ENCODE measurements at regions not wholly inside any gene's neighbourhood (a gene's known extent, or its start where the extent isn't known, plus 50 kb on each side); places are given as distances from the start of the nearest gene placed in this dataset.

GRCh38 chr20:7516621-7517111 lies 423.6 kb downstream of the HAO1 start:
- TF ChIP-seq CTCF (conservative IDR thresholded peaks at IDR 0.05; ENCODE audit: low read depth, low read length) = no peak
- TF ChIP-seq RFX5 (IDR thresholded peaks at IDR 0.05; ENCODE audit: low read depth, low read length) = no peak
- TF ChIP-seq CEBPB (IDR thresholded peaks at IDR 0.05; ENCODE audit: low read depth, low read length) = no peak
- TF ChIP-seq MXI1 (IDR thresholded peaks at IDR 0.05; ENCODE audit: borderline replicate concordance, low read depth, low read length) = no peak
- no peak for TF ChIP-seq FOS (IDR thresholded peaks at IDR 0.05; ENCODE audit: low read depth, low read length)
- no peak for TF ChIP-seq POLR2A (IDR thresholded peaks at IDR 0.05; ENCODE audit: low read depth, low read length)
- no peak for TF ChIP-seq RAD21 (IDR thresholded peaks at IDR 0.05; ENCODE audit: low read length)
- no peak for TF ChIP-seq USF2 (IDR thresholded peaks at IDR 0.05; ENCODE audit: low read depth, low read length)
- no peak for TF ChIP-seq BHLHE40 (IDR thresholded peaks at IDR 0.05; ENCODE audit: low read depth, low read length)
